Osteoblast (primary cell): ENCODE measurements at regions not wholly inside any gene's neighbourhood (a gene's known extent, or its start where the extent isn't known, plus 50 kb on each side); places are given as distances from the start of the nearest gene placed in this dataset.

Experiments
- DNase-seq: peaks from one replicate; pipeline ENCODE4 v3.0.0; 2011; ENCODE audit warnings: low spot score, mixed read lengths; ENCODE audit not compliant: insufficient read length; ENCODE audit errors: missing footprints
- H2AFZ ChIP-seq: 2 replicates; pipeline ENCODE4 v1.6.0; 2011; ENCODE audit warnings: mild to moderate bottlenecking, low read length
- H3K27ac ChIP-seq: 2 replicates; pipeline ENCODE4 v1.5.1; 2011; ENCODE audit warnings: mild to moderate bottlenecking, low read depth, low read length, moderate library complexity
- H3K27me3 ChIP-seq: 2 replicates; pipeline ENCODE4 v1.6.0; 2012; ENCODE audit warnings: mild to moderate bottlenecking, control low read depth, inconsistent platforms, low read length, moderate library complexity; ENCODE audit not compliant: insufficient read depth
- H3K36me3 ChIP-seq: 2 replicates; pipeline ENCODE4 v1.5.1; 2011; ENCODE audit warnings: mild to moderate bottlenecking, low read length, control low read depth, moderate library complexity; ENCODE audit not compliant: insufficient read depth
- H3K4me1 ChIP-seq: 2 replicates; pipeline ENCODE4 v1.5.1; 2011; ENCODE audit warnings: mild to moderate bottlenecking, low read length, control low read depth, moderate library complexity; ENCODE audit not compliant: insufficient read depth
- H3K4me2 ChIP-seq: 2 replicates; pipeline ENCODE4 v1.6.0; 2011; ENCODE audit warnings: mild to moderate bottlenecking, low read length; ENCODE audit not compliant: insufficient read depth
- H3K4me3 ChIP-seq: fragments of 200-600 bp; sonication (generic); 3 replicates; pipeline ENCODE4 v1.5.1; 2012; ENCODE audit warnings: mild to moderate bottlenecking, low read length, inconsistent platforms; ENCODE audit not compliant: insufficient read depth
- H3K79me2 ChIP-seq: 2 replicates; pipeline ENCODE4 v1.6.0; 2012; ENCODE audit warnings: mild to moderate bottlenecking, low read length, control low read depth, inconsistent platforms; ENCODE audit not compliant: insufficient read depth
- H3K9me3 ChIP-seq: 2 replicates; pipeline ENCODE4 v1.5.1; 2011; ENCODE audit warnings: low read depth, low read length, control low read depth
- H4K20me1 ChIP-seq: 2 replicates; pipeline ENCODE4 v1.6.0; 2012; ENCODE audit warnings: mild to moderate bottlenecking, low read length, control low read depth; ENCODE audit not compliant: insufficient read depth
- CTCF ChIP-seq: IDR thresholded peaks from 2 replicates; pipeline ENCODE4 v1.5.1; 2011; ENCODE audit warnings: mild to moderate bottlenecking, low read depth, low read length, moderate library complexity; ENCODE audit errors: extremely low read depth

GRCh38 chr6:122063076-122063475, 336.4 kb upstream of the HSF2 start:
- Histone ChIP-seq H2AFZ (no peak overlapping the region), H3K27me3 (no peaks in the 10 kb centered on the region), H4K20me1 (no peaks in the 10 kb centered on the region), H3K4me3 (no peak overlapping the region), H3K4me1 (no peaks in the 10 kb centered on the region), H3K79me2 (no peaks in the 10 kb centered on the region), H3K9me3 (no peaks in the 10 kb centered on the region), H3K27ac (no peak overlapping the region), H3K4me2 (no peak overlapping the region), H3K36me3 (no peaks in the 10 kb centered on the region)
- TF ChIP-seq CTCF = no peak
- DNase-seq = no peak

GRCh38 chr6:122063761-122064160, 335.7 kb upstream of the HSF2 start:
- TF ChIP-seq CTCF = no peak
- Histone ChIP-seq H4K20me1 (no peaks in the 10 kb centered on the region), H3K9me3 (no peaks in the 10 kb centered on the region), H3K4me3 (no peak overlapping the region), H3K27me3 (no peaks in the 10 kb centered on the region), H3K79me2 (no peaks in the 10 kb centered on the region), H3K27ac (no peak overlapping the region), H3K36me3 (no peaks in the 10 kb centered on the region), H2AFZ (no peak overlapping the region), H3K4me1 (no peaks in the 10 kb centered on the region), H3K4me2 (no peak overlapping the region)
- no peak for DNase-seq

GRCh38 chr6:122066200-122066599, 333.3 kb upstream of the HSF2 start:
- Histone ChIP-seq H4K20me1 (no peaks in the 10 kb centered on the region), H3K4me1 (no peaks in the 10 kb centered on the region), H3K27ac (no peak overlapping the region), H3K4me3 (no peak overlapping the region), H3K79me2 (no peaks in the 10 kb centered on the region), H3K4me2 (no peak overlapping the region), H3K36me3 (no peaks in the 10 kb centered on the region), H3K9me3 (no peaks in the 10 kb centered on the region), H2AFZ (no peak overlapping the region), H3K27me3 (no peaks in the 10 kb centered on the region)
- no peak for DNase-seq
- no peak for TF ChIP-seq CTCF

GRCh38 chr6:122068291-122068769, 331.1 kb upstream of the HSF2 start:
- Histone ChIP-seq H3K27ac (no peak overlapping the region), H3K4me3 (no peak overlapping the region), H4K20me1 (no peaks in the 10 kb centered on the region), H3K4me2 (no peak overlapping the region), H2AFZ (no peak overlapping the region), H3K27me3 (no peaks in the 10 kb centered on the region), H3K9me3 (no peaks in the 10 kb centered on the region), H3K4me1 (no peaks in the 10 kb centered on the region), H3K79me2 (no peaks in the 10 kb centered on the region), H3K36me3 (no peaks in the 10 kb centered on the region)
- no peak for TF ChIP-seq CTCF
- no peak for DNase-seq
